ENCODE measurements at regions not wholly inside any gene's neighbourhood (a gene's known extent, or its start where the extent isn't known, plus 50 kb on each side); places are given as distances from the start of the nearest gene placed in this dataset.

GRCh38 chr1:193431265-193431977, 245.0 kb upstream of the B3GALT2 start:
- TF ChIP-seq CTCF (conservative IDR thresholded peaks at IDR 0.05; ENCODE audit: low read length) (no peak), EZH2phosphoT487 (IDR thresholded peaks at IDR 0.05; ENCODE audit: borderline replicate concordance, low read depth, low read length) (no peak)
